ENCODE measurements at regions not wholly inside any gene's neighbourhood (a gene's known extent, or its start where the extent isn't known, plus 50 kb on each side); places are given as distances from the start of the nearest gene placed in this dataset.
A peak's percentile ranks its signal among the peaks of the same experiment; 100 is the strongest.

DNA sequence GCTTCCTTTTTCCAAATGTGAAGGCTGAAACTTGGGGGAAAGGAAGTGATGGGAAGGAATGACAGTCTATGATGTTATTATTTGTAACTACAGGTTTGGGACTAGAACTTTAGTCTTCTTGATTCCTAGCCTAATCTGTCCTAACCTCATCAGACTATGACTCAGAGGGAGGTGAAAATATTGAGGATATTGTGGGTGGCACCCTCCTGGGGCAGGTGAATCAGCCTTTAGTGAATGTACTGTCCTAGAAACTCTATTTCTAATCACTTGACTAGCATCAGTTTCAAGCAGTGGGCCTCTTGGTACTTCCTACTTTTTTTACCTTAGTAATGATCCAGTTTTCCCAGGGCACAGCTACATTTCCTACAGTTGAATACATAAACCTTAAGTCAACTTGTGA lies 829.0 kb upstream of the API5 start:
- no peak for DNase-seq (ENCODE audit: low spot score)

DNA sequence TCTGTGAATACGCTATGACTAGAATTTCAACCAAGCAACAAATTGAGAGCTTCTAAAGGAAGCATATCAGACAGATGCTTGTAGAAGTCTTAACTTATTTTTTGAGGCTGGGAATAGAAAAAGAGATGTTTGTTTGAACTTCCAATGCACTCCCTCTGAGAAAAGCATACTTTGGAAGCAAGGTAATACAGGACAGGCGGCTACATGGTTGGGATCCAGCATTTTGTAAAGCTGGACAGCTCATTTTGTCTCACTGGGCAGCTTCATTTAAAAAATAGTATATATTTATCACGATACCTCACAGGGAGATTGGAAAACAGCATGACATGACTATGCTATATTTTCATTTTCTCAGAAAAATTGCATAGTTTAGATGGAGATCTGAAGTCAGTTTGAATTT lies 821.3 kb upstream of the API5 start:
- DNase-seq (ENCODE audit: low spot score): no peak

DNA sequence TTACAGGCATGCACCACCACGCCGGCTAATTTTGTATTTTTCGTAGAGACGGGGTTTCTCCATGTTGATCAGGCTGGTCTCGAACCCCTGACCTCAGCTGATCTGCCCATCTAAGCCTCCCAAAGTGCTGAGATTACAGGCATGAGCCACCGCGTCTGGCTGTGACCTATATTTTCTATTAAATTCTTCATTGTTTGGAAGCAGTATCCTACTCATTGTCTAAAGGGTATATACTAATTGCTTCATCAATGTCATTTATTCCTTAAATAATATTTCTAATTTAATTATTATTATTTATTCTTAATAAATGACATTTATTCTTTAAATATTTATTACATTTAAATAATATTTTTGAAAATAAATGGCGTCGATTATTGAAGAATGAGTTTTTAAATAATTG lies 817.3 kb upstream of the API5 start:
- no peak for DNase-seq (ENCODE audit: low spot score)

DNA sequence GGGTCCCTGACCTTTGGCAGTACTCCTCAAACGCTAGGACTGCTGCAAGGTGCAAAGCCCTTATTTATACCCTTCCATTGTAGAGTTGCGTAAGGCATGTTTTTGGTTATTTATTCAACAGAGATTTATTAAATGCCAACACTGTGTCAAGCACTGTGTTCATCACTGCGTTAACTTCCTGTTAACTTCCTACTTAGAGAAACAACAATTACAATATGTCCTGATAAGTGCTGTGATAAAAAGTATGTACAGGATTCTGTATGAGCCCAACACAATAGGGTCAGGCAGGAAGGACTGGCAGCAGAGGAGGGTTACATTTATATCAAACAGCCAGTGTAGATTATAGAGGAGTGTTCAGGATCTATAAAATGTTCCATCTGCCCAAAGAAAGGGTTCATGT lies 812.8 kb upstream of the API5 start:
- DNase-seq (ENCODE audit: low spot score): no peak

DNA sequence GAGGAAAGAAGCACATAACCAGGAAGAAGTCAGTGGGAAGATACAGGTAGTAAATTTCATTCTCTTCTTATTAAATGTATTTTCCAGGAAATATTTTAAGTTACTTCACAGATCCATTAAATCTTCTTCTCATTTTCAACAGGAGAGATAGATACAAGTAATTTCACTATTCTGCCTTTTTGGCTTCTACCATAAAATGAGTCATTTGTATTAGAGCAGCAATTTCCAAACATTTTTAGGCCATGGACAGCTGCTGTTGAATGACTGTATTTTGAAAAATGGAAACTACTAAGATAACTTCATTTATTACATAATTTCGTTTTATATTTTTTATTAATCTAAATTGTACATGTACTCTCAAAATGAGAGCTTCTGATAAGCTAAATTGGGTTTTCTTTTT lies 809.6 kb upstream of the API5 start:
- no peak for DNase-seq (ENCODE audit: low spot score)

DNA sequence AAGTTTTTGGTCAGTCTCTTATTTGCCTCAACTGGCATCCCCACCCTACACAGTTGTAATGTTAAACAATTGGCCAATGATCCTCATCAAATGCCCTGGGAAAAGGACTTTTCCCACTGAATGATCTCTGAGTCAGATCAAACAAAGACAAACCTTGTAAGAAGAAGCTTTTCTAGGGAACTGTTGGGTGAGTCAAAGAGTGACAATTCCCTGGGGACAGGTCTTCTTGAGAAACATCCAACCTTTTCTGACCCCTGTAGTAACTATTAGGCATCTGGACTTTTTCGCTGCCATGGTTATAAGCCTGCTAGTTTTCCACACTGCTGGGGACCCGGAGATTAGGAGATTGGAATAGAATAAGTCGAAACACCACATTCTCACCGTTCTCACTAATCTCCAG lies 789.8 kb upstream of the API5 start:
- DNase-seq (ENCODE audit: low spot score): no peak

DNA sequence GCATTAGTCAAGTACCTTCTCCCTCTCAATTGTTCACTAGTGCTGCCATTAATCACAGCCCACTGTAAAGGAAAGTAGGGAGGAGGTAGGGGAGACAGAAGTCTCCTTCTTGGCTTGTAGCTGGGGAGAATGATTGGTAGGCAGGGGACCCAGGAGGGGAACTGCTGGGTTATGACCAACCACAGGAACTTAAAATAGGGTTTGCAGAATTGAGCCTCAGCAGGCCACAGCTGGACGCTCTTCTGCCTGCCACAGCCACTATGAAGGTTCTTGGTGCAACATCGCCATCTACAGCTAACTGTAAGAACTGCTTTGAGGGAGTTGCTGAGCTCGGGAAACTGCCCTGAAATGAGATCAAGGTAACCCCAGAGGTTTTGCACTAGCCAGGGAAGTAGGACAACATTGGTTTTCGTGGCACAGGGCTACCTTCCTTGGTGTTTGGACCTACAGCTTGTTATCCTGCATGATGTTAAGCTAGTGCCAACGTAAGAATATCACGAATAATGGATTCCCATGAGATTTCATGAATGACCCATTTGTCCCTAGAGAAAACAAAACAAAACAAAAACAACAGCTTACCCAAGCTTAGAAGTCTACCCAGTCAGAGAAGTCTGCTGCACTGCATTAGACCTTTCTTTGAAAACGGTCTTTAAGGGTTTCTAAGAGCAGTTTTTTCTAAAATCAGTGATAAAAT lies 787.1 kb upstream of the API5 start:
- peak; percentile 4 for DNase-seq (ENCODE audit: low spot score)

DNA sequence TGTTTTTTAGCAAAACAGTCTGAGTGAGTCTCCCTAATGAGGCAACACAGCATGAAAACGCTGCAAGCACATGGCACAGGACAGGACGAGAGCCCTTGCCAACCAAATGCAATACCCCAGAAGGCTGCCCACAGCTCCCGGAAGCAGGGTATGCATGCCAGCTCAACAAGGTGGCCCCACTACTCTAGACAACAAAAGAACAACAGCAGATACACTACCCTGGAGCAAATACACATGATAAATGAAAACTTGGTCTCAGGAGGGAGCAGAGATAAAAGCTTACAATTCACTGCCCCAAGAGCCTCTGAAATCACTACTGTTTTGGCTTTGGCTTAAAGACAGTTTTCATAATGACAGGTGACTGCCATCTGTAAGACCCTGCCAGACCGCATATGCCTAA lies 785.4 kb upstream of the API5 start:
- DNase-seq (ENCODE audit: low spot score): no peak

DNA sequence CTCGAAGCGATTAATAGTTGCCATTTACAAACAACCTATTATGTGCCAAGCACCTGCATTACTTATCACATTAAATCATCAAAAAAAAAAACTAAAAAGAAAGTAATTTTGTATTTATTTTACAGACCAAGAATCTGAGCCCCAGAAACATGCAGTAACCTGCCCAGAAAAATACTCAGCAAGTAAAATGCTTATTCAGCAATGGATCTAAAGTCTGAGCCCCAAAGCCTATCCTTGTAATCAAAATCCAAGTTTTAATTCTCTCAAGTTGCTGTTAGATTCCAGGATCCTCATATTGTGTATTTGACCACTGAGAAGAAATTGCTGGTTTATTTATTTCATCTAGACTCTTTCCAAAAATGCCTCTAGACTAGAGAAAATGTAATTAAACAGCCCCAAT lies 783.3 kb upstream of the API5 start:
- no peak for DNase-seq (ENCODE audit: low spot score)

DNA sequence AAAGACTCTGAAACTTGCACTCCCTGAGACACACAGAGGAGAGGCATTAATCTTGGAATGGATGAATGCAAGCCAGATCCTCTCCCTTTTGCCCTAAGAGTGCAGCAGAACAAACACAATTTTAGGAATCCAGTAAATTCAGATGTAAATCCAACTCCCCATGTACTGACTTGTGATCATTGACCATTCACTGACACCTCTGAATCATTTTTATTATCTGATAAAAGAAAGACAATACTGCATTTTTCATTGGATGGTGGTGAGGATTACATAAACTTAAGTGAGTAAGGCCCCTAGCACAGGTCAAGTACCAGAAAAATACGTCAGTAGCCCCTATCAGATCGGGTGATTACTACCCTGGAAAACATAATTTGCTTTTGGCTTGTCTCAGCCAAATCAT lies 782.9 kb upstream of the API5 start:
- DNase-seq (ENCODE audit: low spot score): no peak

DNA sequence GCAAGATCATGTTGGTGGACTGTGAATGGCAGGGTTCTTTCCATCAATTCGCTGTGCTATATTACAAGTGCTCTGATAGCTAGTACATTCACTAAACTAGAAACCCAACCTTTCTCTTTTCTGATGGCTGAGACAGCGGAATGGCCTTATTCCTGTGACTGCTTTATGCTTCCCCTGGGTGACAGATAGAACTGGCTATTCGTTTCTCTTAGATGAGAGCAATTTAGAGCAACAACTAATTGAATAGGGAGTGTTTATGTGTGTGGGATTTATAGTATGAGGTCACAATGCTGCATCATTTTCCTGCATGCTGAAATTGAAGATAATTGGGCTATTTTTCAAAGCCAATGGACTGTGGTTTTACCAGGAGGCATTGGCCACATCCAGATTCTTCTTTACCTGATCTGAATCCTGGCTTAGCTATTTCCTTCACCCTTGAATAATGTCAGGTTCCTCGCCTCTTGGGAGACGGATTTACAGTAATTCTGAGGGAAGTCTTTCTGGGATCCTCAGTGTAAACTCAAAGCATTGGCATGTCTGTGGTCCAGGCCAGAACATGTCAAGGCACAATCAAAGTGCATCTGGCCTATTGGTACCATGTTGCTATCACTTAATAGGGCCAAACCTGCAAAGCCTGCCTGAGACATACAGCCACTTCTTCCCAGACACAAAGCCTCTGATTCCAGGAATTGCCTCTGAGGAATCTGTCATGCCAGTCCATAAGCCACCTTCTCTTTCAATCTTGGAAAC lies 775.0 kb upstream of the API5 start:
- DNase-seq (ENCODE audit: low spot score): no peak

DNA sequence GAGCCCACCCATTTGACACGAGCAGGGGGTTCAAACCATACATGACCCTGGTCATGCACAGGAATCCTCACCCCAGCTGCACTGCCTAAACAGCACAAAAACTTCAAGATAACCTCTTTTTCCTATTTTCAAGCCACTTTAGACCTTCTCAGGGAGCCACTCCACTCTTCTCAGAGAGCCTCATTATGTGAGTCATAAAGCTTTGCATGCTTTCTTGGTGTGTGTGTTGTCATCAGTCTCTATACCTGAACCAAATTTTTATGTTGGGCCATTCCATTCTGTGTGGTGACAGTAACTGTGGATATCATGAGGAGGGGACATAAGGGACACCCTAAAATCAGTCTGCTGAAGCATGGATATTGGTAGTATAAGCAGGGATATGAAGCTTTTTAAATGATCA lies 769.5 kb upstream of the API5 start:
- no peak for DNase-seq (ENCODE audit: low spot score)

DNA sequence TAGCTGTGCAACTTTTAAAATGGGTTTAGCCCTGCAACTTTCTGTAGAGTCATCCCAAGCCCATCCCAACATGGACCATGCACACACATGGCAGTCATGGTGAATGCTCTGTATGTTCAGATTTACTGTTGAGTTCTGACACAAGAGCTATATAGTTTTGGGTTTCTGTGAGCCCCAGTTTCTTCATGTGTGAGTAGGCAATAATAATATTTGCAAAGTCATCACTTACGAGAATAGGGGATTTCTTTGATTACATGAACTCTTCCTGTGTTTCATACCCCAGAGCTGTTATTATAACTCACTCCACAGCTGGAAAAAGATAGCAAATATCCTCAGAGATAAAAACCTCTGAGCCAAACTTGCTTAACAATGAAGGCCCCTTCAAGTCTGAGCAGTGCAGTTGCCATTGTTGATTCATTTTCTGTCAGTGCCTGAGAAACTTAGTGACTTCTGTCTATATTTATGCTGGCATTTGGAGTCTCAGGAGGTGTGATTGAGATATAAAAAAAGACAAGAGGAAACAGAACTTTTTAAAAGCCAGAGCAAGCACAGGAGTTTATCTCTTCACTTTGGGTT lies 767.9 kb upstream of the API5 start:
- DNase-seq (ENCODE audit: low spot score): no peak

DNA sequence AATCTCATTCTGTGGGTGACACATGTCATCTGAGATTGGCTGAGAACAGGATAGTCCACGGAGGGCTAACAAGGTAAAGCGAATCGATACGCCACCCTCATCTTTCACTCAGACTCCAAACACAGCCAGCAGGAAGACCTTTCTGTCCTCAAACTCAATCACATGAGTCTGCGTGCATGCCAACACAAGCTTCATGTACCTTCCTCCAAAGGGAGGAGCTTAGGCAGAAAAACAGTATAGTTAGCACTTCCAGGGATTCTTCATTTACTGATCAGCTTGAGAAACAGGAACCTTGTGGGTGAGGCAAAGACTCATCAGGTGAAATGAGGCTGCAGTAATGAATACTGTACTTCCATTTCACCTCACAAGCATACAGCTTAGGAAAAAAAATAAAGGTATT lies 767.1 kb upstream of the API5 start:
- DNase-seq (ENCODE audit: low spot score): no peak

DNA sequence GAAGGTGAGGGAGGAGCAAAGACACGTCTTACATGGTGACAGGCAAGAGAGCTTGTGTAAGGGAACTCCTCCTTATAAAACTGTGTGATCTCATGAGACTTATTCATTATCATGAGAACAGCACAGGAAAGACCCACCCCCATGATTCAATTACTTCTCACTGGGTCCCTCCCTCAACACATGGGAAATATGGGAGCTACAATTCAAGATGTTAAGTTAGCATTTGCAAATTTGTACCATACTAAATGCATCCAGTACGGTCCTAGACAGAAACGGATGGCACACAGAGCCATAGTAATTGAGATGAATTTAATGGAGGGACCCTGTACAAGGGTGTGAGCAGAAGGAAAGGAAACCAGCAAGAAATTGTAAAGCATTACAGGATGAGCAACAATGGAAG lies 765.8 kb upstream of the API5 start:
- DNase-seq (ENCODE audit: low spot score): no peak

DNA sequence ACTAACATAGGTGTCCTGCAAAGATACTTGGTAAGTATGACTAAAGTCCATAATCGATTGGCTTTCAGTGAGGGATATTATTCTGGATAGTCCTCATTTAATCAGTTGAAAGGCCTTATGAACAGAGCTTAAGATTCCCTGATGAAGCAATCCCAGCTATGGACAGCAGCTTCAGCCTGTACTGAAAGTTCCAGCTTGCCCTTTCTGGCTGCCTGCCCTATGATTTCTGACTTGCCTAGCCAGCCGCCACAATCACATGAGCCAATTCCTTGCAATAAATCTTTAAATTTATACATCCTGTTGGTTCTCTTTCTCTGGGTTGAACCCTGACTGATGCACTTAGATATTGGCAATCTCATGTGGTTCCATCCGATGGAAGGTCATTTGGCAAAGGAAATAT lies 759.0 kb upstream of the API5 start:
- DNase-seq (ENCODE audit: low spot score): no peak

DNA sequence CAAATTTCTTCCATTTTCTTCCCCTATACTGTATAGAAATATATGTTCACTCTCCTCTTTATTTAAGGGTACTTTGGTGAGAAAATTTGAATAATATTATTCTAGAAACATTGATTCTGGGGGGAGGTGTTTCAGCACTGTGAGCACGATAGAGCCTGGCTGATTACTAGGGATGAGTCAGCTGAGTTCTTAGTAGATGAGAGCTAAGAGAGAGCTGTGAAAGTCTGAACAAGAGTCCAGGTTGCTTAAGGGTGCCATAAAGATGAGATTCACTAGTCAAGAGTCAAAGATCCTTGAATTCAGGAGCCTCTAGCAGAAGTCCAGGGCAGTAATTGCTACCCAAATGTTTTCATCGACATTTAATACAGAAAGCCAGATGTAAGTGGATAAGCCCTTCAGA lies 756.6 kb upstream of the API5 start:
- DNase-seq (ENCODE audit: low spot score): no peak

DNA sequence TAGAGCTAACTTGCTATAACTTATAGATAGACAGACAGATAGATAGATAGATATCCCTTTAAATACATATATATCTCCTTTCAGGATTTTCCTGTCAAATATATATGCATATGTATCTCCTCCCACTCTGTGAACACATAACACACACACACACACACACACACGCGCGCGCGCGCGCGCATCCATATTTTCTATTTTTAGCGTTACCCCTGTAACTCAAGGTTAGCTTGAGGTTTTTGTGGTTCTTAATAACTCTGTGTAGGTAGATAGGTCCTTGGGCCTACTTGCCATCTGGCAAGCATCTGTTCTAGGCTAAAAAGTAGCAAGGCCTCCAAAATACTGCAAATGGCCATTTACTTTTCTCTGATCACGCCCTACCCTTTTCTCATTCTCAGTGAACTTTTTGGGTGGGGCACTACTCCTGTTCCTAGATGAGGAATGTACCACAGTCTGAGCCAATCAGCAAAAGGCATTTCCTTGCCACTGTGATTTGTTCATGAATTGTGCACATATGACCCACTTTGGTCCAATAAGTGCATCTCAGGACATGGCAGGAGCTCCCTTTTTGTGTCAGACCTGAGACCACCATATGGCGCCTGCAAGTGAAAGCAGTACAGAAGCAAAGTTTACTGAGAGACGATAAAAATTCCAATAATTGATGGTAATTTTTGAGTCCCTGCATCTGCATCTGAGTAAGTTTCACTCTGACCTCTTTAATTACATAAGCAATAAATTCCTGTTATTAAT lies 740.5 kb upstream of the API5 start:
- DNase-seq (ENCODE audit: low spot score): no peak

DNA sequence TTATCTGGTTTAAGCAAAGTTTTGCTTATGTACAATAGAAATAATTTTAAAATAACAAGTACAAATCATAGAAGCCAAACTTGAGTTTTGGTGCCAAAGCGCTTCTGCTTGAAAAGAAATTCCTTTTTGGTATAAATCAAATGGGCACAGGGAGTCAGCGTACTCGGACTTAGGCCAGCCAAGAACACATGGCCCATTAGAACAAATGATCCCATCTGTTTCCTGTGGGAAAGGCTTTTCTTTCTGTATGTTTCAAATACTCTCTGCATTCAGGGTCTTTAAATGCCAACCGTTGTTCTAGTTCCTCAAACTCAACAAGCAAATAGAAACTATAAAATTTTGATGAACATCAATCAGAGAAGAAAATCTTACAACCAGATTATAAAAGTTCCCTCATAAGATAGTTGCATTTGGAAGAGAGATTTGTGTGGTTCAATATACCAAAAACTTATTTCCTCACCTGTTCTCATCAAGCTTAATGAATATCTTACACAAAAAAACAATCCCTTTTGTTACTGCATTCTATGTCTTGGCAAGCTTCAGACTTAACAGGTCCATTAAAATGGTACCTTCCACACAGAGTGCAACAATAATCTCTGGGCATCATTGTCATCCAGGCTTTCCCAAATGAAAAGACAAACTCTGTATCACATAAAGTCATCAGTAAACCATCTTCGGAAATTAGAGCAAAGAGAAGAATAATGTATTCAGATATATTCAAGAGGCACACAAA lies 739.8 kb upstream of the API5 start:
- DNase-seq (ENCODE audit: low spot score): no peak

DNA sequence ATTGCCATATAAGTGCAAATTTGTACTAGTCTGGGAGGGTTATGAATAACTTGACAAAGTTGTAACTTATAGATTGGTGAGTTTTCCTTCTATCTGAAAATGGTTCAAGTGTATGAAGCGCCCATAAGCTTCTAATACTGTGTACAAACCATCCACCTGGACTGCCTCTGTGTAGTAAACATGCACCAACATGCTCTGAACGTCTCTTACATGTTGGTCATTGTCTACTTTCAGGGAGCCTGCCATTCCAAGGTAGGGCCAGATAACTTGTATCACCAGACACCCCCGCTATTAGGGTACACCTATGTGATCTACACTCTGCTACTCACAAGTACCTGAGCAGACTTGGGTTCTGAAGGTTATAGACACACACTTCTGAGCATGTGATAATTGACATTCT lies 735.5 kb upstream of the API5 start:
- DNase-seq (ENCODE audit: low spot score): no peak

DNA sequence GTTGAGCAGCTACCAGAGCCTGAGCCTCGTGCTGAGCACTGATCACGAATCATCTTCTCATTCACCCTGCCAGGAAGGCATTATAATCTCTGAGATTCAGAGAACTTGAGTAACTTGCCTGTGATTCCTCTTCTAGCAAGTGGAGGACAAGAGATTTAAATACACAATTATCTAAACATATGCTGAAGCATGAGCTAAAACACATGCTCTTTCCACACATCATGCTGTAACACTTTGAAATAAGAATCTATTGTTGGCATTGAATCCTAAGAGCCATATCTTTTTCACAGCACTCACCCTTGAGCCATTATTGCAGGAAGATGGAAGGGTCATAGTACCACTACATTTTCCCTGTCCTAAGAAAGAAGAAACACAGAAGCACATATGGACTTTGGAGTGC lies 722.5 kb upstream of the API5 start:
- no peak for DNase-seq (ENCODE audit: low spot score)

DNA sequence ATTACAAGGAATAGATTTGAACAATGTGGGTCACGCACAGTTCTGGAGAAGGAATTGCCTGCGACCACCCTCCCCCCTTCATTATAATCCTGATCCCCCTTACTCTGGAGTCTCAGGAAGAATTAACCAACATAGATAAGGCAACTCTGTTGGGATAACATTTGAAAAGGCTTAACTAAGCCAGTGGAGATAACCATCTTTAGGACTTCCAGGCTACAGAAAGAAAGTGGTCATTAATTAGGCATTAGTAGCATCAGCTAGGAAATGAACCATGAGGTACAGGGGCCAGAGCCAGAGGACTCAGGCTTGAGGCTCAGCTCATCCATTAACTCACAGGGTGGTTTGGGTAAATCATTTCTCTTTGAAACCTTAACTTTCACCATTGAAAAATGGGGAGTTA lies 720.0 kb upstream of the API5 start:
- no peak for DNase-seq (ENCODE audit: low spot score)
